Mesothelial cell of epicardium (in vitro differentiated cells): ENCODE measurements at regions not wholly inside any gene's neighbourhood (a gene's known extent, or its start where the extent isn't known, plus 50 kb on each side); places are given as distances from the start of the nearest gene placed in this dataset.

Experiments
- DNase-seq, 2 experiments: peaks; one replicate each; pipeline ENCODE4 v3.0.0; 2021; ENCODE audit warnings: low spot score in 2 of 2; ENCODE audit not compliant: unreplicated experiment in 2 of 2
- H3K27ac Mint-ChIP-seq: 2 replicates; pipeline ENCODE4 v1.8.0; 2021; ENCODE audit warnings: mixed read lengths
- H3K27me3 Mint-ChIP-seq: 2 replicates; pipeline ENCODE4 v1.8.0; 2021; ENCODE audit warnings: low read depth, mixed read lengths
- H3K36me3 Mint-ChIP-seq: 2 replicates; pipeline ENCODE4 v1.8.0; 2021; ENCODE audit warnings: mixed read lengths
- H3K4me1 Mint-ChIP-seq: 2 replicates; pipeline ENCODE4 v1.8.0; 2021; ENCODE audit warnings: mixed read lengths
- H3K4me3 Mint-ChIP-seq: 2 replicates; pipeline ENCODE4 v1.8.0; 2021; ENCODE audit warnings: mild to moderate bottlenecking, moderate library complexity, mixed read lengths
- H3K9me3 Mint-ChIP-seq: 2 replicates; pipeline ENCODE4 v1.8.0; 2021; ENCODE audit warnings: mixed read lengths
- CTCF ChIP-seq: fragments of 200-600 bp; sonication (generic); IDR thresholded peaks from one replicate; pipeline ENCODE4 v1.5.0; 2021; ENCODE audit warnings: antibody characterized with exemption; ENCODE audit not compliant: unreplicated experiment

- Mint-ChIP-seq H3K9me3 (peaks cover 15% of the 10 kb centered on the region), H3K27ac (no peak overlapping the region), H3K27me3 (no peaks in the 10 kb centered on the region), H3K4me3 (no peak overlapping the region), H3K36me3 (no peaks in the 10 kb centered on the region), H3K4me1 (no peaks in the 10 kb centered on the region)
- no peak for TF ChIP-seq CTCF
- DNase-seq: no peak
Observed at GRCh38 chr13:56681404-56681803, 459.3 kb upstream of the PRR20A start.

- no peak for TF ChIP-seq CTCF
- Mint-ChIP-seq H3K27ac (no peak overlapping the region), H3K9me3 (no peaks in the 10 kb centered on the region), H3K4me3 (no peak overlapping the region), H3K4me1 (no peaks in the 10 kb centered on the region), H3K27me3 (no peaks in the 10 kb centered on the region), H3K36me3 (no peaks in the 10 kb centered on the region)
- DNase-seq: no peak
Observed at GRCh38 chr13:56687131-56687530, 453.6 kb upstream of the PRR20A start.

- H3K9me3 Mint-ChIP-seq: no peaks in the 10 kb centered on the region
- no peak for DNase-seq
- no peak overlapping the region for H3K27ac Mint-ChIP-seq
- H3K27me3 Mint-ChIP-seq: no peaks in the 10 kb centered on the region
- H3K4me3 Mint-ChIP-seq: no peak overlapping the region
- H3K4me1 Mint-ChIP-seq: no peaks in the 10 kb centered on the region
- no peak for TF ChIP-seq CTCF
- no peaks in the 10 kb centered on the region for H3K36me3 Mint-ChIP-seq
Observed at GRCh38 chr13:56697011-56697410, 443.7 kb upstream of the PRR20A start.

- Mint-ChIP-seq H3K27me3 (no peaks in the 10 kb centered on the region), H3K27ac (no peak overlapping the region), H3K36me3 (no peaks in the 10 kb centered on the region), H3K4me3 (no peak overlapping the region), H3K9me3 (no peaks in the 10 kb centered on the region), H3K4me1 (no peaks in the 10 kb centered on the region)
- TF ChIP-seq CTCF: no peak
- no peak for DNase-seq
Observed at GRCh38 chr13:56700324-56700723, 440.4 kb upstream of the PRR20A start.

GRCh38 chr13:56706485-56706884 is 434.2 kb upstream of the PRR20A start:
- Mint-ChIP-seq H3K4me1 (no peaks in the 10 kb centered on the region), H3K27ac (no peak overlapping the region), H3K9me3 (no peaks in the 10 kb centered on the region), H3K27me3 (no peaks in the 10 kb centered on the region), H3K4me3 (no peak overlapping the region), H3K36me3 (no peaks in the 10 kb centered on the region)
- no peak for TF ChIP-seq CTCF
- DNase-seq: no peak

- TF ChIP-seq CTCF: no peak
- H3K4me3 Mint-ChIP-seq: no peak overlapping the region
- no peaks in the 10 kb centered on the region for H3K36me3 Mint-ChIP-seq
- H3K4me1 Mint-ChIP-seq: peaks cover 5% of the 10 kb centered on the region
- H3K27me3 Mint-ChIP-seq: no peaks in the 10 kb centered on the region
- H3K9me3 Mint-ChIP-seq: no peaks in the 10 kb centered on the region
- no peak for DNase-seq
- H3K27ac Mint-ChIP-seq: no peak overlapping the region
Observed at GRCh38 chr13:56713656-56714055, 427.1 kb upstream of the PRR20A start.
